ENCODE measurements at regions not wholly inside any gene's neighbourhood (a gene's known extent, or its start where the extent isn't known, plus 50 kb on each side); places are given as distances from the start of the nearest gene placed in this dataset.
"Not testable (repeated sequence)": the region's sequence is repeated elsewhere in the genome, so short reads cannot be mapped to it uniquely, and the experiment has no call there.

- DNase-seq (ENCODE audit: low spot score): no peak
Observed at GRCh38 chr15:38945551-38946298, 381.1 kb upstream of the RASGRP1 start.

- DNase-seq (ENCODE audit: low spot score): no peak
Observed at GRCh38 chr15:38954090-38954489, 389.5 kb upstream of the RASGRP1 start.

GRCh38 chr15:38961456-38961855 is 396.8 kb upstream of the RASGRP1 start:
- DNase-seq (ENCODE audit: low spot score): no peak

GRCh38 chr15:38961931-38962330 is 397.3 kb upstream of the RASGRP1 start:
- no peak for DNase-seq (ENCODE audit: low spot score)

- no peak for DNase-seq (ENCODE audit: low spot score)
Observed at GRCh38 chr15:38972831-38973230, 408.2 kb upstream of the RASGRP1 start.

- peak; percentile 34 for DNase-seq (ENCODE audit: low spot score)
Observed at GRCh38 chr15:38975282-38975990, 410.8 kb upstream of the RASGRP1 start.

- DNase-seq (ENCODE audit: low spot score): peak; percentile 60
Observed at GRCh38 chr15:38991126-38991525, 426.5 kb upstream of the RASGRP1 start.

- DNase-seq (ENCODE audit: low spot score): no peak
Observed at GRCh38 chr15:38991701-38992100, 427.1 kb upstream of the RASGRP1 start.

- DNase-seq (ENCODE audit: low spot score): no peak
Observed at GRCh38 chr15:38992506-38992905, 427.9 kb upstream of the RASGRP1 start.

GRCh38 chr15:38992930-38993329 is 428.3 kb upstream of the RASGRP1 start:
- DNase-seq (ENCODE audit: low spot score): no peak

- DNase-seq (ENCODE audit: low spot score): no peak
Observed at GRCh38 chr15:38994310-38994709, 429.7 kb upstream of the RASGRP1 start.

- DNase-seq (ENCODE audit: low spot score): no peak
Observed at GRCh38 chr15:38996111-38996631, 431.6 kb upstream of the RASGRP1 start.

GRCh38 chr15:38997841-38998240 is 433.2 kb upstream of the RASGRP1 start:
- no peak for DNase-seq (ENCODE audit: low spot score)

GRCh38 chr15:39000008-39000734 is 435.6 kb upstream of the RASGRP1 start:
- no peak for DNase-seq (ENCODE audit: low spot score)

- no peak for DNase-seq (ENCODE audit: low spot score)
Observed at GRCh38 chr15:39009740-39010139, 445.1 kb upstream of the RASGRP1 start.

GRCh38 chr15:39011066-39011465 is 446.5 kb upstream of the RASGRP1 start:
- DNase-seq (ENCODE audit: low spot score): not testable (repeated sequence)

- DNase-seq (ENCODE audit: low spot score): no peak
Observed at GRCh38 chr15:39013262-39013661, 448.6 kb upstream of the RASGRP1 start.

GRCh38 chr15:39014682-39015081 is 450.1 kb upstream of the RASGRP1 start:
- no peak for DNase-seq (ENCODE audit: low spot score)

- DNase-seq (ENCODE audit: low spot score): no peak
Observed at GRCh38 chr15:39016706-39017105, 452.1 kb upstream of the RASGRP1 start.

- DNase-seq (ENCODE audit: low spot score): no peak
Observed at GRCh38 chr15:39018966-39019365, 454.4 kb upstream of the RASGRP1 start.

GRCh38 chr15:39021341-39021740 is 456.7 kb upstream of the RASGRP1 start:
- no peak for DNase-seq (ENCODE audit: low spot score)

All from HT-29 (cell line).